HepG2 (cell line): ENCODE measurements at regions not wholly inside any gene's neighbourhood (a gene's known extent, or its start where the extent isn't known, plus 50 kb on each side); places are given as distances from the start of the nearest gene placed in this dataset.

ENCODE experiments used
- FOXP4 ChIP-seq: sonication (generic); formaldehyde crosslinking; IDR thresholded peaks from 2 replicates; pipeline ENCODE4 v1.4.0; 2020; ENCODE audit warnings: missing genetic modification reagents
- JUND ChIP-seq: sonication (generic); formaldehyde crosslinking; IDR thresholded peaks from 2 replicates; pipeline ENCODE4 v1.8.0; 2022; ENCODE audit warnings: mild to moderate bottlenecking, missing genetic modification reagents
- SUZ12 ChIP-seq: fragments of 150-350 bp; IDR thresholded peaks from 2 replicates; pipeline ENCODE4 v1.6.1; 2014; ENCODE audit warnings: low read depth, low read length
- TCF7 ChIP-seq: sonication (generic); IDR thresholded peaks from 2 replicates; pipeline ENCODE4 v1.6.1; 2016; ENCODE audit warnings: antibody characterized with exemption, low read depth
- TF ChIP-seq, protein P1 (sequence below): IDR thresholded peaks from 2 replicates; pipeline ENCODE4 v1.6.1; 2016

DNA sequence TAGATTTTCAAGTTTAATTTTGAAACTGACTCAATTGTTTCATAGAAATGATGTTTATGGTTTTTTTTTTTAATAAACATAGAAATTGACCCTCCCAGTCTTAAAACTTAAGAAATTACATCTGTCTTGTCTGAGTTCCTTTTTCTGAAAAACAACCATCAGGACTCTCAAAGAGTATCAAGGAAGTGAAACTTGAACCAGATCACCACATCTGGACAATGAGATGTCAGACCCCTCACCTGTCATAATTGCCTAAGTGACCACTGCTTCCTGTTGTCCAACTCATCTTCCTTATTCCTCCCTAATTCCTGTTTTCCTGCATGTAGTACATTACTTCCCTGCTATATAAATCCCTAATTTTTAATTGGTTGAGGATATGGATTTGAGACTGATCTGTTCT is 441.5 kb upstream of the ARHGEF26 start:
- no peak for TF ChIP-seq TCF7
- TF ChIP-seq JUND, result no peak
- no peak for TF ChIP-seq FOXP4 (CRISPR knock-in tag)
- TF ChIP-seq, protein P1, sequence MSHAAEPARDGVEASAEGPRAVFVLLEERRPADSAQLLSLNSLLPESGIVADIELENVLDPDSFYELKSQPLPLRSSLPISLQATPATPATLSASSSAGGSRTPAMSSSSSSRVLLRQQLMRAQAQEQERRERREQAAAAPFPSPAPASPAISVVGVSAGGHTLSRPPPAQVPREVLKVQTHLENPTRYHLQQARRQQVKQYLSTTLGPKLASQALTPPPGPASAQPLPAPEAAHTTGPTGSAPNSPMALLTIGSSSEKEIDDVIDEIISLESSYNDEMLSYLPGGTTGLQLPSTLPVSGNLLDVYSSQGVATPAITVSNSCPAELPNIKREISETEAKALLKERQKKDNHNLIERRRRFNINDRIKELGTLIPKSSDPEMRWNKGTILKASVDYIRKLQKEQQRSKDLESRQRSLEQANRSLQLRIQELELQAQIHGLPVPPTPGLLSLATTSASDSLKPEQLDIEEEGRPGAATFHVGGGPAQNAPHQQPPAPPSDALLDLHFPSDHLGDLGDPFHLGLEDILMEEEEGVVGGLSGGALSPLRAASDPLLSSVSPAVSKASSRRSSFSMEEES (CRISPR knock-in tag), result no peak
- no peak for TF ChIP-seq SUZ12
